Thyroid gland (tissue), 4 donors: ENCODE measurements at regions not wholly inside any gene's neighbourhood (a gene's known extent, or its start where the extent isn't known, plus 50 kb on each side); places are given as distances from the start of the nearest gene placed in this dataset.

Source experiments
- CTCF ChIP-seq, 6 experiments: fragments of 200-600 bp in 3 of 6; fragments of 450-650 bp in 3 of 6; sonication (generic) in 3 of 6; IDR thresholded peaks; one replicate each; pipeline ENCODE4 v1.5.1; 2016 to 2019; ENCODE audit warnings: antibody characterized with exemption in 6 of 6, mild to moderate bottlenecking in 2 of 6, inconsistent platforms in 1 of 6, moderate library complexity in 1 of 6
- POLR2A ChIP-seq, 2 donors: fragments of 450-650 bp; IDR thresholded peaks; one replicate each; pipeline ENCODE4 v1.6.1; 2017; ENCODE audit warnings: antibody characterized with exemption in 2 of 2, mild to moderate bottlenecking in 2 of 2, moderate library complexity in 1 of 2

GRCh38 chr13:53260594-53260993 is 232.0 kb downstream of the OLFM4 start:
- TF ChIP-seq CTCF (IDR thresholded peaks at IDR 0.05) (no peak), POLR2A (IDR thresholded peaks at IDR 0.05) (no peak)
